ENCODE measurements at regions not wholly inside any gene's neighbourhood (a gene's known extent, or its start where the extent isn't known, plus 50 kb on each side); places are given as distances from the start of the nearest gene placed in this dataset.

DNA sequence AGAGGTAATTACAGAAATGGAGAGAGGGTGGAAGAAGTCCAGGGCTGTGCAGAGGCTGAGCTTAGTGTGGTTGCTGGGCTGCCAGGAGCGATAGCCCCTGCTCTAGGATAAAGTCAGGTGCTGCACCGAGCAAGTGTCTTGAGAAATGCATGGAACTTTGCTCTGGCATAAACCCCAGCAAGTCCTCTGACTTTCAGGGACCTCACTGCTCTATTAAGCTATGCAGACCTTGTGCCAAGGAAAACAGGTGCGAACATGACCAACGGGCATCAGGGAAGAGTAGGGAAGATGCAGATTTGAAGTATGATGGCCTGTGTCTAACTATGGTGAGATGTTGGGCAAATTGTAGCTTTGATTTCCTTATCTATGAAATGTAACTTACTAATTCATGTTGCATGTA lies 416.8 kb downstream of the NR2F2 start:
- H3K36me3 ChIP-seq (ENCODE audit: control insufficient read depth, insufficient read depth, low read length), result no peaks in the 10 kb centered on the region
- no peaks in the 10 kb centered on the region for H3K9me3 ChIP-seq (ENCODE audit: control insufficient read depth, low read depth, low read length)
- no CpG with 5 or more reads among the region's 4 CpGs for WGBS (ENCODE audit: insufficient coverage, low lambda C conversion rate)
- H3K4me3 ChIP-seq (ENCODE audit: low read length), result no peak overlapping the region
- H3K27ac ChIP-seq (ENCODE audit: low read length), result no peak overlapping the region
- DNase-seq, result no peak
- no peaks in the 10 kb centered on the region for H3K4me1 ChIP-seq (ENCODE audit: control insufficient read depth, insufficient read depth, low read length)
- H3K27me3 ChIP-seq (ENCODE audit: control insufficient read depth, insufficient read depth, low read length), result no peaks in the 10 kb centered on the region

DNA sequence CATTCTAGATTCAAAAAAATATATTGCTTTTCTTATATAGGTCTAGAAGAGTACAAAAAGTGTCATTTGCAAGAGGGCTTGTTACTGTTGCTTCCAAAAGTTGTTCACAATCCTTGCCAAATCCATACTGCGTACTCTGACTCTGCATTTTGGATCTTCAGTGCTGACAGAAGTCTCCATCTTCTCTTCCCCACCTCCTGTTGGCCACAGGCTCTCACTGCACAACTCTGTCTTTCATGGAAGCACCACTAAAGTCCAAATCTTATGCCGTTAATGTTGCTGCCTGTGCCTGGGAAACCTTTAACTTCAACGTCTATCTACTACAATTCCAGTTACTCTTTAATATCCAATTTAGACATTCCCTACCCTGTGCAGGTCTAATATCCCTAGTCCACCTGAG lies 419.9 kb downstream of the NR2F2 start:
- Histone ChIP-seq H3K9me3 (ENCODE audit: control insufficient read depth, low read depth, low read length) (no peaks in the 10 kb centered on the region), H3K27ac (ENCODE audit: low read length) (no peak overlapping the region), H3K27me3 (ENCODE audit: control insufficient read depth, insufficient read depth, low read length) (no peaks in the 10 kb centered on the region), H3K4me1 (ENCODE audit: control insufficient read depth, insufficient read depth, low read length) (no peaks in the 10 kb centered on the region), H3K4me3 (ENCODE audit: low read length) (no peak overlapping the region), H3K36me3 (ENCODE audit: control insufficient read depth, insufficient read depth, low read length) (no peaks in the 10 kb centered on the region)
- WGBS (ENCODE audit: insufficient coverage, low lambda C conversion rate), result no CpG with 5 or more reads among the region's 3 CpGs
- DNase-seq, result no peak

DNA sequence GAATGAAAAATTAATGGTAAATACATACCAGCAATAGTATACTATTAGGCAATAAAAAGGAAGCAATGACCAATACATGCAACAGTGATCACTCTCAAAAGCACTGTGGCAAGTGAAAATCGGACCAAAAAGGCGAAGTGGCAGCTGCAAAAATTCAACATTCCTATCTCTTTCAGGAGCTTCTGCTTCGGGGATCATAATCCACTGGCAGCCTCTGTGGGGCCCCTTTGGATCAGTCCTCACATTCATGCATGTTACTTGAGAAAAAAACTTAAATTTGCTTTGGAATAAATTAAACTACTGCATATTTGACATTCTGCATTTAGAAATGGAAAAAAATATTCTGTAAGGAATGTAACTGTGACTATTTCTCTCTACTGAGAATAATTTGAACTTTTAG lies 425.6 kb downstream of the NR2F2 start:
- no peaks in the 10 kb centered on the region for H3K9me3 ChIP-seq (ENCODE audit: control insufficient read depth, low read depth, low read length)
- no peak overlapping the region for H3K4me3 ChIP-seq (ENCODE audit: low read length)
- WGBS (ENCODE audit: insufficient coverage, low lambda C conversion rate), result 100% methylated on average over 1 of the region's 3 CpGs
- no peak for DNase-seq
- H3K4me1 ChIP-seq (ENCODE audit: control insufficient read depth, insufficient read depth, low read length), result no peaks in the 10 kb centered on the region
- H3K36me3 ChIP-seq (ENCODE audit: control insufficient read depth, insufficient read depth, low read length), result no peaks in the 10 kb centered on the region
- H3K27me3 ChIP-seq (ENCODE audit: control insufficient read depth, insufficient read depth, low read length), result no peaks in the 10 kb centered on the region
- no peak overlapping the region for H3K27ac ChIP-seq (ENCODE audit: low read length)

DNA sequence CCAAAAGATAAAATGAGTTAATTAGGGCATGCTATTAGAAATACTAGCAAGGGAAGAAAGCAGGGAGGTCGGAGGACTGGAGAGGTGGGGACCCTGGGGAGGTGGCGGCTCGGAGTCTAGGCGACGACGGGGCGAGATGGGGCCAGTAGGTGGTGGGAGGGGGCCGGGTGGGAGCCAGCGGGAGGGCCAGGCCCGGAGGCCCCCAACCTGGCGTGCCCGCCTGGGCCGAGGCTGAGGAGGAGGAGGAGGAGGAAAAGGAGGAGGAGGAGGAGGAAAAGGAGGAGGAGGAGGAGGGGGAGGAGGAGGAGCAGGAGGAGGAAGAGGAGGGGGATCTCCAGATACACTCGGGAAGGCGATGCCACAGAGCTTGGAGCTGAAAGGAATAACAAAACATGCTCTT lies 426.2 kb downstream of the NR2F2 start:
- Histone ChIP-seq H3K27me3 (ENCODE audit: control insufficient read depth, insufficient read depth, low read length) (no peaks in the 10 kb centered on the region), H3K4me1 (ENCODE audit: control insufficient read depth, insufficient read depth, low read length) (no peaks in the 10 kb centered on the region), H3K36me3 (ENCODE audit: control insufficient read depth, insufficient read depth, low read length) (no peaks in the 10 kb centered on the region), H3K9me3 (ENCODE audit: control insufficient read depth, low read depth, low read length) (no peaks in the 10 kb centered on the region), H3K4me3 (ENCODE audit: low read length) (no peak overlapping the region), H3K27ac (ENCODE audit: low read length) (no peak overlapping the region)
- no peak for DNase-seq
- WGBS (ENCODE audit: insufficient coverage, low lambda C conversion rate), result no CpG with 5 or more reads among the region's 15 CpGs

DNA sequence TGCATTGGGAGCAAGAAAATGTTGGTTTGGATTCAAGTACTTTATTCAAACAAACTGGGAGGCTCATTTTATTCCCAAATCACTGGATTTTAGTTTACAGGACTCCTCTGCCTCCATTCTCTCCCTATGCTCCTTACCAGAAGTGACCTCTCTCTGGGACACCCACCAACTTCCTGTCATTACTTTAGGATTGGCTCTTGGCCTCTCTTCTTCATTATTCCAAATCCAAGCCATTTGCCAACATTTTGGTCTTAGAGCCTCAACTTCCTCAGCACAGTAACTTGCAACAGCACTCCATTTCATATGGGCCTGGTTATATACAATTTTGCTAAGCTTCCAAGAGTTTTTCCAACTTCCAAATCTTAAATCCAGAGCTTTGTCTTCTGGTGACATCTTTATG lies 432.1 kb downstream of the NR2F2 start:
- Histone ChIP-seq H3K36me3 (ENCODE audit: control insufficient read depth, insufficient read depth, low read length) (no peaks in the 10 kb centered on the region), H3K4me1 (ENCODE audit: control insufficient read depth, insufficient read depth, low read length) (no peaks in the 10 kb centered on the region), H3K27me3 (ENCODE audit: control insufficient read depth, insufficient read depth, low read length) (no peaks in the 10 kb centered on the region), H3K9me3 (ENCODE audit: control insufficient read depth, low read depth, low read length) (no peaks in the 10 kb centered on the region), H3K4me3 (ENCODE audit: low read length) (no peak overlapping the region), H3K27ac (ENCODE audit: low read length) (no peak overlapping the region)
- no peak for DNase-seq

DNA sequence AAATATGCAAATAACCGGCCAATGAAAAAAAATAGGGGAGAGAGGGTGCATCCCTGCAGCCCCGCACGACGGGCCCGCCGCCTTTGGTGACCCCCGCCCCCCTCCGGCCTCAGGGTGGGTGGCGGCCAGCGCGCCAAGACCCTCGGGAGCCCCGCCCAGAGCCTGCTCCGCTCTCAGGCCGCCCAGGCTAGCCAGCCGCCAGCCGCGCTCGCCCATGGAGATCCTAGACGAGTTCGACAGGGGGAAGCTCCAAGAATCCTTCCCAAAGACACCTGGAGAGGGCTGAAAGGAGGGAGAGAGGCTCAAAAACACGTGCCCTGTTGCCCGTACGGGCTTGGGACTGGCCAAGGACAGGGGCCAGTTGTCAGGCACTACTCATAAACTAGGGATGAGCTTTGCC lies 434.0 kb downstream of the NR2F2 start:
- H3K9me3 ChIP-seq (ENCODE audit: control insufficient read depth, low read depth, low read length), result no peaks in the 10 kb centered on the region
- no CpG with 5 or more reads among the region's 24 CpGs for WGBS (ENCODE audit: insufficient coverage, low lambda C conversion rate)
- no peak overlapping the region for H3K27ac ChIP-seq (ENCODE audit: low read length)
- H3K36me3 ChIP-seq (ENCODE audit: control insufficient read depth, insufficient read depth, low read length), result no peaks in the 10 kb centered on the region
- H3K27me3 ChIP-seq (ENCODE audit: control insufficient read depth, insufficient read depth, low read length), result no peaks in the 10 kb centered on the region
- no peak overlapping the region for H3K4me3 ChIP-seq (ENCODE audit: low read length)
- DNase-seq, result no peak
- no peaks in the 10 kb centered on the region for H3K4me1 ChIP-seq (ENCODE audit: control insufficient read depth, insufficient read depth, low read length)

DNA sequence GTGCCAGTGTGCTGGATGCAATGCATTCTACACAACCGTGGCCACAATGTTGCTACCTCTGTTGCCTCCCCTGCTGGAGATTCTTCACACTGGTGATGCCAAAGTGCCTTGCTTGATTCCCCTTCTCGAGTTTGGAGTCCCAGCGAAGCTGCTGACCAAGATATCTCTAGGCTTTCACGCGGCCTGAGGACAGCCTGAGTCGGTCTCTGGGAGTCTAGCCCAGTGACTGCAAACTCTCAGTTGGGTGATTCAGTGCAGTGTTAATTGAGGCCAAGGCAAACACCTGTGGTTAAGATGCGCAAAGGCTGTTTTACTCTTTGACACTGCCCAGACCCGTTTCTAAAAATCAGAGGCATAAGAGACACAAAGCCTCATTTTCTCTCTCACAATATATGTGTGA lies 434.4 kb downstream of the NR2F2 start:
- no peaks in the 10 kb centered on the region for H3K36me3 ChIP-seq (ENCODE audit: control insufficient read depth, insufficient read depth, low read length)
- H3K4me1 ChIP-seq (ENCODE audit: control insufficient read depth, insufficient read depth, low read length), result no peaks in the 10 kb centered on the region
- no CpG with 5 or more reads among the region's 8 CpGs for WGBS (ENCODE audit: insufficient coverage, low lambda C conversion rate)
- no peak overlapping the region for H3K27ac ChIP-seq (ENCODE audit: low read length)
- H3K27me3 ChIP-seq (ENCODE audit: control insufficient read depth, insufficient read depth, low read length), result no peaks in the 10 kb centered on the region
- H3K9me3 ChIP-seq (ENCODE audit: control insufficient read depth, low read depth, low read length), result no peaks in the 10 kb centered on the region
- no peak for DNase-seq
- no peak overlapping the region for H3K4me3 ChIP-seq (ENCODE audit: low read length)

DNA sequence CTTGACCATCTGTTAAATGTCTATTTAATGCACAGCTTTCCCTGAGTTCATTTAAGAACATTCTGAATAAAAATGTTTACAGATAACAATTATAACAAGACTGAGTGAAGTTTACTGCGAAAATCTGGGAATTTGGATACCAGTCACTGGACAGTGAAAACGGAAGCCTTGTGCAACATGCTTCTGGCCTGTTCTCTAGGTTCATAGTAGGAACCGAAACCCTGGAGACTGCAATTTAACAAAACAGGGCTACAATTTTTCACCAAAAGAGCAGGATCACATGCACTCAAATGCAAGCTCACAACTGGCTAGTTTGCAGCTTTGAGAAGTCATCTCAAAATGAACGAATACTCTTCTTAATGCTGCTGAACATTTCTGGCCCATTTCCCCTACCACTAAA lies 435.9 kb downstream of the NR2F2 start:
- WGBS (ENCODE audit: insufficient coverage, low lambda C conversion rate), result 90% methylated on average over 3 of the region's 4 CpGs
- Histone ChIP-seq H3K4me3 (ENCODE audit: low read length) (no peak overlapping the region), H3K36me3 (ENCODE audit: control insufficient read depth, insufficient read depth, low read length) (no peaks in the 10 kb centered on the region), H3K4me1 (ENCODE audit: control insufficient read depth, insufficient read depth, low read length) (no peaks in the 10 kb centered on the region), H3K27me3 (ENCODE audit: control insufficient read depth, insufficient read depth, low read length) (no peaks in the 10 kb centered on the region), H3K27ac (ENCODE audit: low read length) (no peak overlapping the region), H3K9me3 (ENCODE audit: control insufficient read depth, low read depth, low read length) (no peaks in the 10 kb centered on the region)
- DNase-seq, result no peak

DNA sequence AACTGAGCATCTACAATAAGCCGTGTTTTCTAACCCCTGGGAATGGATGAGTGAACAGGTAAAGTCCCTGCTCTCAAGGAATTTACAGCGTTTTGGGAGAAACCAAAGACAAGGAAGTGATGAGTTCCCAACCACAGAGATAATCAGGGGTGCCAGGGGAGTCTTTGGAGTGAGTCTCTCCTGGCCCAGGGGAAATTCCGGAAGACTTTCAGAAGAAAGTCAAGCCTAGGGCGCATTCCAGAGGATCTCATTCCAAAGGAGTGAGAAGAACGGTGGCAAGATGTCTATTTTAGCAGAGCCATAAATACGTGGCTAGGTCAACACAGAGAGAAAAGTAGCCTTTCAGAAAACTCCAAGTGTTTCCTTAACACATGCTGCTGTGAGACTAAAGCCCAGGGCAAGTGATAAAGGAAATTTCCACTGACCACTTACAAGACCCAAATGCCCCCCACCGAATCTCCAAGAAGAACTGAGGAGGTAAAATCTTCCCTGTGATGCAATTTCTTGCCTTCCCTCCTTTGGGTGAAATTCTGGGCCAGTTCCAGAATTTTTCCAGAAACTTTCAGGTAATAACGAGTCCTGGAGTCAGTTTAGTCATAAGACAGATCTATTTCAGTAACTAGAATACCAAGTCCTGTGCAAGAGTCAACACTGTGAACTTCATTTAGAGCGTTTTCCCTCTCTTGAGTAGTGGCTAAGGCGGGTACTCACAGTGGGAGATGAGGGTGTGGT lies 437.4 kb downstream of the NR2F2 start:
- no peaks in the 10 kb centered on the region for H3K36me3 ChIP-seq (ENCODE audit: control insufficient read depth, insufficient read depth, low read length)
- H3K27me3 ChIP-seq (ENCODE audit: control insufficient read depth, insufficient read depth, low read length), result no peaks in the 10 kb centered on the region
- no peaks in the 10 kb centered on the region for H3K4me1 ChIP-seq (ENCODE audit: control insufficient read depth, insufficient read depth, low read length)
- H3K27ac ChIP-seq (ENCODE audit: low read length), result no peak overlapping the region
- no peak overlapping the region for H3K4me3 ChIP-seq (ENCODE audit: low read length)
- WGBS (ENCODE audit: insufficient coverage, low lambda C conversion rate), result 56% methylated on average over 3 of the region's 10 CpGs
- H3K9me3 ChIP-seq (ENCODE audit: control insufficient read depth, low read depth, low read length), result no peaks in the 10 kb centered on the region
- no peak for DNase-seq

DNA sequence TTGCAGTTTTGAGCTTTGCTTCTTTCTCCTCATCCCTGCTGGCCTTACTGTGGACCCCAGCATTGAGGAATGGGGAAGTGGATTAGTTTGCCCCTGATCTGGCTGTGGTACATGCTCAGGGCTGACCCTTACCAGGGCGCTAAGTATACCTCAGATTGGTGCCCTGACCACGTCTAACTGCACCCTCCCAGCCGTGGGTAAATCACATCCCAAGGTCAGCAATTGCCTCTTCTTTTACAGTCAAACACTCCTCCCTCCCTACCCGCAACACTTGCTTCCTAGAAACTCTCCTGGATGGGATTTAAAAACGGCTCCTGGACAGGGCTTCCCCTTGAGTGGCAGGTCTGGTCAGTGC lies 437.9 kb downstream of the NR2F2 start:
- no peak for DNase-seq
- H3K9me3 ChIP-seq (ENCODE audit: control insufficient read depth, low read depth, low read length), result no peaks in the 10 kb centered on the region
- no peak overlapping the region for H3K4me3 ChIP-seq (ENCODE audit: low read length)
- no peaks in the 10 kb centered on the region for H3K36me3 ChIP-seq (ENCODE audit: control insufficient read depth, insufficient read depth, low read length)
- no peak overlapping the region for H3K27ac ChIP-seq (ENCODE audit: low read length)
- WGBS (ENCODE audit: insufficient coverage, low lambda C conversion rate), result no CpG with 5 or more reads among the region's 5 CpGs
- H3K4me1 ChIP-seq (ENCODE audit: control insufficient read depth, insufficient read depth, low read length), result no peaks in the 10 kb centered on the region
- H3K27me3 ChIP-seq (ENCODE audit: control insufficient read depth, insufficient read depth, low read length), result no peaks in the 10 kb centered on the region

DNA sequence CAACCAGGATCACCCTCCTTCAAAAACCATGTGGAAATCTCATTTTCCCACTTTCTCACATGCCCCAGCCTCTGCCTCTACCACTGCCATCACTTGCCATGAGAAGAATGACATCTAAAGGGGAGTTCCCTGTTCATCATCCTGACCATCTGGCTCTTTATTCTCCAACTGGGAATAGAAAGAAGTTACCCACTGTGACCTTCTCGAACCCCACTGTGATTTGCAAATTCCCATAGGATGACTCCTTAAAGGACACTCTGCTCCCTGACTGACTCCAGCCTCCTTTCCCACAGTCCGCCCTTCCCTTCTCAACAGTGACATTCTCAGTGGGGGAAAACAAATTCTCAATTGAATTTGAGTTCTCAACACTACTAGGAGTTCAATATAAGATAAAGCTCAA lies 440.5 kb downstream of the NR2F2 start:
- H3K27me3 ChIP-seq (ENCODE audit: control insufficient read depth, insufficient read depth, low read length), result no peaks in the 10 kb centered on the region
- H3K4me3 ChIP-seq (ENCODE audit: low read length), result no peak overlapping the region
- H3K4me1 ChIP-seq (ENCODE audit: control insufficient read depth, insufficient read depth, low read length), result no peaks in the 10 kb centered on the region
- H3K36me3 ChIP-seq (ENCODE audit: control insufficient read depth, insufficient read depth, low read length), result no peaks in the 10 kb centered on the region
- H3K9me3 ChIP-seq (ENCODE audit: control insufficient read depth, low read depth, low read length), result no peaks in the 10 kb centered on the region
- DNase-seq, result no peak
- no peak overlapping the region for H3K27ac ChIP-seq (ENCODE audit: low read length)
- no CpG with 5 or more reads among the region's 2 CpGs for WGBS (ENCODE audit: insufficient coverage, low lambda C conversion rate)

All from large intestine (tissue), 3 donors.